ENCODE measurements at regions not wholly inside any gene's neighbourhood (a gene's known extent, or its start where the extent isn't known, plus 50 kb on each side); places are given as distances from the start of the nearest gene placed in this dataset.

- Histone ChIP-seq H3K4me3 (no peak overlapping the region), H3K27ac (no peak overlapping the region)
- no peak for TF ChIP-seq CTCF (IDR thresholded peaks at IDR 0.05)
- no peak for DNase-seq (ENCODE audit: low spot score)
Measured at GRCh38 chr7:81430761-81431160, 339.1 kb downstream of the HGF start.

- Histone ChIP-seq H3K27ac (no peak overlapping the region), H3K4me3 (no peak overlapping the region)
- TF ChIP-seq CTCF (IDR thresholded peaks at IDR 0.05), result no peak
- DNase-seq (ENCODE audit: low spot score), result no peak
Measured at GRCh38 chr7:81430150-81430549, 339.7 kb downstream of the HGF start.

- no peak for DNase-seq (ENCODE audit: low spot score)
- TF ChIP-seq CTCF (IDR thresholded peaks at IDR 0.05), result no peak
- H3K4me3 ChIP-seq, result no peak overlapping the region
- no peak overlapping the region for H3K27ac ChIP-seq
Measured at GRCh38 chr7:81427461-81427860, 342.4 kb downstream of the HGF start.

- TF ChIP-seq CTCF (IDR thresholded peaks at IDR 0.05), result no peak
- Histone ChIP-seq H3K27ac (no peak overlapping the region), H3K4me3 (no peak overlapping the region)
- no peak for DNase-seq (ENCODE audit: low spot score)
Measured at GRCh38 chr7:81420526-81421226, 349.2 kb downstream of the HGF start.

GRCh38 chr7:81419731-81420130 lies 350.1 kb downstream of the HGF start:
- no peak for DNase-seq (ENCODE audit: low spot score)
- TF ChIP-seq CTCF (IDR thresholded peaks at IDR 0.05), result no peak
- H3K27ac ChIP-seq, result no peak overlapping the region
- H3K4me3 ChIP-seq, result no peak overlapping the region

- DNase-seq (ENCODE audit: low spot score), result no peak
- no peak for TF ChIP-seq CTCF (IDR thresholded peaks at IDR 0.05)
- Histone ChIP-seq H3K27ac (no peak overlapping the region), H3K4me3 (no peak overlapping the region)
Measured at GRCh38 chr7:81416659-81417058, 353.2 kb downstream of the HGF start.

GRCh38 chr7:81415181-81415580 lies 354.7 kb downstream of the HGF start:
- Histone ChIP-seq H3K4me3 (no peak overlapping the region), H3K27ac (no peak overlapping the region)
- DNase-seq (ENCODE audit: low spot score), result no peak
- no peak for TF ChIP-seq CTCF (IDR thresholded peaks at IDR 0.05)

All from coronary artery (tissue), 2 donors.